ENCODE measurements at regions not wholly inside any gene's neighbourhood (a gene's known extent, or its start where the extent isn't known, plus 50 kb on each side); places are given as distances from the start of the nearest gene placed in this dataset.

DNA sequence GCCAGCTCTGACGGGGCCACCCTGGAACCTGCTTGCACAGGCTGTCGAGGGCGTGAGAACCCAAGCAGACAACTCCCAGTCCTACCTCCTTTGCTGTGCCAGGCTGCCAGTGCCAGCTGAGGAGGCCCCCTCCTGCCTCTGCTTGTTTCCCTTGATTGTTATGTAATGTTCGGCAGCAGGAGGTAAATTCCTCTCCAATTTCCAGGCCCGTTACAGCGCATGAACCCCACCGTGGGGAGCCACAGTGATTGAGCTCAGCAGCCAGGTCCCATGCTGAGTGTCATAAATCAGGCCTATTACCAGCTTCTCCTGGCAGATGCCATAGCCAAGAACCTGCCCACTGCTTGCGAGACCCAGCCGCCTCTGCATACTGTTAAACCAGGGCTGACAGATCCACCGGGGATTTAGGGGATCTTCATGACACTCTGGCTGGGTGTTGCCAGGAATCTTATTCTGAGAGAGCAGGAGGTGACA, 320.5 kb downstream of the DHX35 start:
- H3K4me3 ChIP-seq (replicated peaks in 1 of 3; ENCODE audit: insufficient read depth in 1 of 3, low read depth in 1 of 3, low read length in 3 of 3) = no peak overlapping the region
- no peak overlapping the region for H2AFZ ChIP-seq (ENCODE audit: low read depth, low read length)
- H3K79me2 ChIP-seq (ENCODE audit: control insufficient read depth, insufficient read depth, low read length) = no peaks in the 10 kb centered on the region
- no TSS peak for BruUV-seq (replicated peaks)
- no peaks in the 10 kb centered on the region for H3K4me1 ChIP-seq (ENCODE audit: control insufficient read depth, extremely low read depth, insufficient read depth, low read length)
- H3K9ac ChIP-seq (replicated peaks; ENCODE audit: extremely low read depth, insufficient read depth, low read length) = no peak overlapping the region
- POLR2A ChIA-PET = no interaction called here
- dilution Hi-C loops (cut with MboI; ENCODE audit: extremely low pct_ligation_motif_present, low sequenced_read_pairs) (no loop called here), intact Hi-C loops (cut with micrococcal nuclease) (no loop called here)
- no peaks in the 10 kb centered on the region for H3K36me3 ChIP-seq (ENCODE audit: control insufficient read depth in 2 of 2, extremely low read depth in 1 of 2, insufficient read depth in 2 of 2, low read length in 2 of 2)
- FAIRE-seq (no peak), DNase-seq (ENCODE audit: low read depth, low spot score) (no peak)
- H3K27me3 ChIP-seq (ENCODE audit: control insufficient read depth in 2 of 2, insufficient read depth in 2 of 2, low read length in 2 of 2) = no peaks in the 10 kb centered on the region
- no peaks in the 10 kb centered on the region for H3K9me1 ChIP-seq (replicated peaks; ENCODE audit: control insufficient read depth, extremely low read depth, insufficient read depth, low read length)
- TF ChIP-seq GATA2 (IDR thresholded peaks at IDR 0.05; ENCODE audit: insufficient read depth, insufficient read length, low read depth, low read length) (no peak), EZH2 (IDR thresholded peaks at IDR 0.05; ENCODE audit: borderline replicate concordance, low read depth, low read length, severe bottlenecking) (no peak), JUN (IDR thresholded peaks at IDR 0.05; ENCODE audit: borderline replicate concordance, insufficient read depth, insufficient read length, low read depth) (no peak), FOS (IDR thresholded peaks at IDR 0.05; ENCODE audit: borderline replicate concordance, insufficient read depth, low read length) (no peak), MYC (IDR thresholded peaks at IDR 0.05; ENCODE audit: low read depth, low read length) (no peak), POLR2A (IDR thresholded peaks at IDR 0.05; ENCODE audit: low read depth, low read length) (no peak), POLR2AphosphoS5 (IDR thresholded peaks at IDR 0.05; ENCODE audit: insufficient read depth, low read depth, low read length) (no peak)
- TF ChIP-seq, protein P1, sequence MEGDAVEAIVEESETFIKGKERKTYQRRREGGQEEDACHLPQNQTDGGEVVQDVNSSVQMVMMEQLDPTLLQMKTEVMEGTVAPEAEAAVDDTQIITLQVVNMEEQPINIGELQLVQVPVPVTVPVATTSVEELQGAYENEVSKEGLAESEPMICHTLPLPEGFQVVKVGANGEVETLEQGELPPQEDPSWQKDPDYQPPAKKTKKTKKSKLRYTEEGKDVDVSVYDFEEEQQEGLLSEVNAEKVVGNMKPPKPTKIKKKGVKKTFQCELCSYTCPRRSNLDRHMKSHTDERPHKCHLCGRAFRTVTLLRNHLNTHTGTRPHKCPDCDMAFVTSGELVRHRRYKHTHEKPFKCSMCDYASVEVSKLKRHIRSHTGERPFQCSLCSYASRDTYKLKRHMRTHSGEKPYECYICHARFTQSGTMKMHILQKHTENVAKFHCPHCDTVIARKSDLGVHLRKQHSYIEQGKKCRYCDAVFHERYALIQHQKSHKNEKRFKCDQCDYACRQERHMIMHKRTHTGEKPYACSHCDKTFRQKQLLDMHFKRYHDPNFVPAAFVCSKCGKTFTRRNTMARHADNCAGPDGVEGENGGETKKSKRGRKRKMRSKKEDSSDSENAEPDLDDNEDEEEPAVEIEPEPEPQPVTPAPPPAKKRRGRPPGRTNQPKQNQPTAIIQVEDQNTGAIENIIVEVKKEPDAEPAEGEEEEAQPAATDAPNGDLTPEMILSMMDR (IDR thresholded peaks at IDR 0.05; ENCODE audit: extremely low read depth in 1 of 2, insufficient read depth in 1 of 2, low read depth in 1 of 2, low read length in 2 of 2) = no peak
- TF ChIP-seq, protein P2, sequence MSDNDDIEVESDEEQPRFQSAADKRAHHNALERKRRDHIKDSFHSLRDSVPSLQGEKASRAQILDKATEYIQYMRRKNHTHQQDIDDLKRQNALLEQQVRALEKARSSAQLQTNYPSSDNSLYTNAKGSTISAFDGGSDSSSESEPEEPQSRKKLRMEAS (IDR thresholded peaks at IDR 0.05; ENCODE audit: insufficient read depth, insufficient read length) = no peak
- no peak overlapping the region for H3K4me2 ChIP-seq (ENCODE audit: insufficient read depth, low read length)
- no peaks in the 10 kb centered on the region for H3K9me3 ChIP-seq (replicated peaks; ENCODE audit: control insufficient read depth, insufficient read depth, low read length)
- no peaks in the 10 kb centered on the region for H4K20me1 ChIP-seq (replicated peaks; ENCODE audit: control insufficient read depth, extremely low read depth, insufficient read depth, low read length)
- CTCF ChIA-PET = interaction anchor here (0.9 to 2.1 kb wide), 3 partner anchors 15 to 591 kb away, joined by 3 to 11 read pairs (median 3); no protein-coding TSS in a partner anchor
- H3K27ac ChIP-seq (ENCODE audit: insufficient read depth, low read depth, low read length) = no peak overlapping the region
